HepG2 (cell line): ENCODE measurements at regions not wholly inside any gene's neighbourhood (a gene's known extent, or its start where the extent isn't known, plus 50 kb on each side); places are given as distances from the start of the nearest gene placed in this dataset.
A peak's percentile ranks its signal among the peaks of the same experiment; 100 is the strongest.

Source experiments
- ATF1 ChIP-seq: IDR thresholded peaks from 2 replicates; pipeline ENCODE4 v1.6.1; 2016; ENCODE audit warnings: mild to moderate bottlenecking, control low read depth
- ATF4 ChIP-seq, 2 experiments: fragments of 450-650 bp in 1 of 2; sonication (generic) in 1 of 2; formaldehyde crosslinking; IDR thresholded peaks; 2 replicates each; pipeline versions ENCODE4 v1.5.0 to v1.8.0; 2020 to 2022; ENCODE audit warnings: mild to moderate bottlenecking in 1 of 2, missing genetic modification reagents in 1 of 2
- FOXM1 ChIP-seq: sonication (generic); formaldehyde crosslinking; IDR thresholded peaks from 2 replicates; pipeline ENCODE4 v1.5.0; 2020; ENCODE audit warnings: missing genetic modification reagents
- HOXD1 ChIP-seq: sonication (generic); formaldehyde crosslinking; IDR thresholded peaks from 2 replicates; pipeline ENCODE4 v1.5.0; 2020; ENCODE audit warnings: missing genetic modification reagents
- KDM5B ChIP-seq: sonication (generic); formaldehyde crosslinking; IDR thresholded peaks from 2 replicates; pipeline ENCODE4 v1.4.0; 2020; ENCODE audit warnings: missing genetic modification reagents, mild to moderate bottlenecking, borderline replicate concordance
- MLLT10 ChIP-seq: sonication (generic); formaldehyde crosslinking; IDR thresholded peaks from 2 replicates; pipeline ENCODE4 v1.4.0; 2020; ENCODE audit warnings: missing genetic modification reagents
- NFE2L1 ChIP-seq: sonication (generic); formaldehyde crosslinking; IDR thresholded peaks from 2 replicates; pipeline ENCODE4 v1.4.0; 2020; ENCODE audit warnings: missing genetic modification reagents, mild to moderate bottlenecking, borderline replicate concordance
- NFYC ChIP-seq: IDR thresholded peaks from 2 replicates; pipeline ENCODE4 v1.6.1; 2016; ENCODE audit warnings: missing genetic modification reagents, missing compliant biosample characterization
- POLR2AphosphoS2 ChIP-seq: IDR thresholded peaks from 2 replicates; pipeline ENCODE4 v1.6.1; 2011; ENCODE audit warnings: low read depth, low read length, improper control_type of control experiment
- PRDM10 ChIP-seq: sonication (generic); formaldehyde crosslinking; IDR thresholded peaks from 2 replicates; pipeline ENCODE4 v1.4.0; 2020; ENCODE audit warnings: low read depth, missing genetic modification reagents
- SALL2 ChIP-seq: sonication (generic); formaldehyde crosslinking; IDR thresholded peaks from 2 replicates; pipeline ENCODE4 v1.8.1; 2023; ENCODE audit warnings: mild to moderate bottlenecking, missing genetic modification reagents, inconsistent platforms
- SMAD3 ChIP-seq: sonication (generic); formaldehyde crosslinking; IDR thresholded peaks from 2 replicates; pipeline ENCODE4 v1.4.0; 2020; ENCODE audit warnings: missing genetic modification reagents
- TFDP1 ChIP-seq: IDR thresholded peaks from 2 replicates; pipeline ENCODE4 v1.6.1; 2016; ENCODE audit warnings: missing compliant biosample characterization, missing genetic modification reagents, borderline replicate concordance
- ZGPAT ChIP-seq: IDR thresholded peaks from 2 replicates; pipeline ENCODE4 v1.6.1; 2016; ENCODE audit warnings: mild to moderate bottlenecking
- ZKSCAN8 ChIP-seq: IDR thresholded peaks from 2 replicates; pipeline ENCODE4 v1.6.1; 2016; ENCODE audit warnings: borderline replicate concordance, missing genetic modification reagents, missing compliant biosample characterization
- ZNF446 ChIP-seq: sonication (generic); formaldehyde crosslinking; IDR thresholded peaks from 2 replicates; pipeline ENCODE4 v1.5.0; 2020; ENCODE audit warnings: mild to moderate bottlenecking, missing genetic modification reagents
- ZNF614 ChIP-seq: IDR thresholded peaks from 2 replicates; pipeline ENCODE4 v1.6.1; 2018; ENCODE audit warnings: missing biosample characterization, missing genetic modification reagents, inconsistent platforms, borderline replicate concordance

GRCh38 chr2:8413589-8414135, 268.2 kb upstream of the ID2 start (continued):
- peak; percentile 56; the same call in 1 of the 2 replicates for TF ChIP-seq ATF1 (CRISPR knock-in tag)
- peak; percentile 56; the same call in 1 of the 2 replicates for TF ChIP-seq ZNF614 (CRISPR knock-in tag)
- TF ChIP-seq ZNF446 = 0 out of 2 replicates have a peak, but pooled peaks have one; percentile 35
- TF ChIP-seq TFDP1 (CRISPR knock-in tag) = peak; percentile 64; the same call in 1 of the 2 replicates
- no peak for TF ChIP-seq MLLT10 (CRISPR knock-in tag)
- no peak for TF ChIP-seq KDM5B
- no peak for TF ChIP-seq ZKSCAN8 (CRISPR knock-in tag)
- TF ChIP-seq HOXD1 (CRISPR knock-in tag) = no peak
- no peak for TF ChIP-seq POLR2AphosphoS2
- peak; percentile 73 for TF ChIP-seq NFYC (CRISPR knock-in tag)
- no peak for TF ChIP-seq SALL2 (CRISPR knock-in tag)
- no peak for TF ChIP-seq FOXM1 (CRISPR knock-in tag)
- 0 out of 2 replicates have a peak, but pooled peaks have one; percentile 24 for TF ChIP-seq SMAD3 (CRISPR knock-in tag)
- TF ChIP-seq ATF4 (CRISPR knock-in tag; IDR thresholded peaks at IDR 0.05) = peak in 1 of 2 experiments; percentile 52; a peak in 2 of 4 replicates
- 0 out of 2 replicates have a peak, but pooled peaks have one; percentile 43 for TF ChIP-seq ZGPAT
- no peak for TF ChIP-seq PRDM10 (CRISPR knock-in tag)
- TF ChIP-seq NFE2L1 (CRISPR knock-in tag) = no peak
